Coronary artery (tissue), 2 donors: ENCODE measurements at regions not wholly inside any gene's neighbourhood (a gene's known extent, or its start where the extent isn't known, plus 50 kb on each side); places are given as distances from the start of the nearest gene placed in this dataset.

ENCODE experiments used
- DNase-seq: peaks from one replicate; pipeline ENCODE4 v3.0.0-alpha.2; 2017; ENCODE audit warnings: low spot score
- H3K27ac ChIP-seq, 2 donors: fragments of 200-600 bp; sonication (generic); one replicate each; pipeline ENCODE4 v1.5.1; 2016 to 2019
- H3K4me3 ChIP-seq: fragments of 200-600 bp; sonication (generic); 2 replicates; pipeline ENCODE4 v1.5.1; 2016; ENCODE audit warnings: mild to moderate bottlenecking, moderate library complexity
- TF ChIP-seq, protein P1 (sequence below): fragments of 200-600 bp; sonication (generic); IDR thresholded peaks from one replicate; pipeline ENCODE4 v1.5.1; 2019; ENCODE audit warnings: antibody characterized with exemption

- no peak for DNase-seq
- Histone ChIP-seq H3K27ac (no peak overlapping the region), H3K4me3 (no peak overlapping the region)
- TF ChIP-seq, protein P1, sequence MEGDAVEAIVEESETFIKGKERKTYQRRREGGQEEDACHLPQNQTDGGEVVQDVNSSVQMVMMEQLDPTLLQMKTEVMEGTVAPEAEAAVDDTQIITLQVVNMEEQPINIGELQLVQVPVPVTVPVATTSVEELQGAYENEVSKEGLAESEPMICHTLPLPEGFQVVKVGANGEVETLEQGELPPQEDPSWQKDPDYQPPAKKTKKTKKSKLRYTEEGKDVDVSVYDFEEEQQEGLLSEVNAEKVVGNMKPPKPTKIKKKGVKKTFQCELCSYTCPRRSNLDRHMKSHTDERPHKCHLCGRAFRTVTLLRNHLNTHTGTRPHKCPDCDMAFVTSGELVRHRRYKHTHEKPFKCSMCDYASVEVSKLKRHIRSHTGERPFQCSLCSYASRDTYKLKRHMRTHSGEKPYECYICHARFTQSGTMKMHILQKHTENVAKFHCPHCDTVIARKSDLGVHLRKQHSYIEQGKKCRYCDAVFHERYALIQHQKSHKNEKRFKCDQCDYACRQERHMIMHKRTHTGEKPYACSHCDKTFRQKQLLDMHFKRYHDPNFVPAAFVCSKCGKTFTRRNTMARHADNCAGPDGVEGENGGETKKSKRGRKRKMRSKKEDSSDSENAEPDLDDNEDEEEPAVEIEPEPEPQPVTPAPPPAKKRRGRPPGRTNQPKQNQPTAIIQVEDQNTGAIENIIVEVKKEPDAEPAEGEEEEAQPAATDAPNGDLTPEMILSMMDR, result no peak
These were observed 194.9 kb upstream of the RBFOX1 start for GRCh38 chr16:7137560-7138330.

DNA sequence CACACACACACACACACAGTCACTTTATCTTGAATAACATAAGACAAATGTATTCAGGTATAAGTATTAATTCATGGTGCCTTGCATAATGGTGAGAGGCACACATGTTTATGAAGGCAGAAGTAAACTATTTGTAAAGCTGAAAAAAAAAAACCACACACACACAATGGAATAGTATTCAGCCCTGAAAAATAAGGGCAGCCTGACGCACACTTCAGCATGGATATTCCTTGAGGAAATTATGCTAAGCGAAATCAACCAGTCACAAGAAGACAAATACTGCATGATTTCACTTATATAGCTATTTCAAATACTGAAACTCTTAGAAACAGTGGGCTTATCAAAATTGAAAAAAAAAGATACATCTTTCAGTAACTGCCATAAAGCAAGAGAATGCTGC is 200.2 kb upstream of the RBFOX1 start:
- no peak overlapping the region for H3K4me3 ChIP-seq
- no peak overlapping the region for H3K27ac ChIP-seq
- no peak for DNase-seq
- TF ChIP-seq, protein P1, result no peak

- DNase-seq, result no peak
- no peak overlapping the region for H3K27ac ChIP-seq
- TF ChIP-seq, protein P1, result no peak
- no peak overlapping the region for H3K4me3 ChIP-seq
These were observed 207.9 kb upstream of the RBFOX1 start for GRCh38 chr16:7124701-7125100.

GRCh38 chr16:7124242-7124641 is 208.4 kb upstream of the RBFOX1 start:
- DNase-seq, result no peak
- H3K4me3 ChIP-seq, result no peak overlapping the region
- TF ChIP-seq, protein P1, result no peak
- H3K27ac ChIP-seq, result no peak overlapping the region

DNA sequence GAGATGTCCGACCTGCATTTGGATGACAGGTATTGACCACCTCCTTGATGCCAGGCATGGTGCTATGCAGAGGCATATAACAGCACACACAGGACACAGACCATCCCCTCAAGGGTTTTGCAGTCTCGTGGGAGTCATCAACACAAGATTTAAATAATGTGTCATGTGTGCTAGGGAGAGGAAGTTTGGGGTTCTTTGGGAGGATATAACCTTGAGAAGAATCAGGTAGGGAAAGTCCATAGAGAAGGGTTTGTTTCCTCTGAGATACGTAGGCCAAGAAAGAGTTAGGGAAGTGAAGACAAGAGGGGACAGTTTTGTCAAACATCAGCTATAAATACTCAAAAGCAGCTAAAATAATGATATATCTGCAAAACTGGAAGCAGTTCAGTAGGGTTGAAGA is 215.9 kb upstream of the RBFOX1 start:
- Histone ChIP-seq H3K4me3 (no peak overlapping the region), H3K27ac (no peak overlapping the region)
- DNase-seq, result no peak
- TF ChIP-seq, protein P1, result no peak

DNA sequence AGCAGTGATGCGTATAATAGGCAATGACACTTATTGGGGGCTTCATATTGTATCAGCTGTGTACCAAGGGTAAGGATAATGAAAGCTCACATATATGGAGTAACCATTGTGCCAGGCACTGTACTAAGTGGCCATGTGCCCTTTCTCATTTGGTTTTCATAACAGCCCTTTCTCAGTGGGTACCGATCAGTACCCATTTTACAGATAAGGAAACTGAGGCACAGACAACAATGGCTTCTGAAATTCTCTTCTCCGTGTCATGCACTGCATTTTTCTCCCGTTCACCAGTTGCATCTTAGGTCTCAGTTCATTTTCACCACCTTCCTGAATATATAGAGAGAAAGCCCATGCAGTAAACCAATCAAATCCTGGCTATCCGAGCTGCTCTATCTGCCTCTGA is 216.7 kb upstream of the RBFOX1 start:
- no peak overlapping the region for H3K27ac ChIP-seq
- TF ChIP-seq, protein P1, result no peak
- no peak overlapping the region for H3K4me3 ChIP-seq
- no peak for DNase-seq

DNA sequence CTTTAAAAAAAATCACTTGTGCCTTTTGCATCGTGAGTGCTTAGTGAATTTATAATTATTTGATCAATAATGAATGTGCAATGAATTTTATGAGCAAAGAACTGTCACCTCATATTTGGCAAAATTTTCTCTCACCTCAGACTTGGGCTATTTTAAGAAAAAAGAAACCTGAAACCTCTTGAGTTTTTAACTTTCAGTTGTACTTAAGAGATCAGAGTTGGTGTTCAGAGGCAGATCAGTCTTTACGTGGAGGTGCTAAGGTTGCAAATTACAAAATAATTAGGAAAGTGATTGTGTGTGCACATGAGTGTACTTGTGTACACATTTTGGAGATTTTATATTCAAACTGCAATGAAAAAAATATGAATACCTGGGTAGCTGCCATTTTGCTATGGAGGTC is 218.7 kb upstream of the RBFOX1 start:
- Histone ChIP-seq H3K4me3 (no peak overlapping the region), H3K27ac (no peak overlapping the region)
- TF ChIP-seq, protein P1, result no peak
- no peak for DNase-seq
